HepG2 (cell line): ENCODE measurements at regions not wholly inside any gene's neighbourhood (a gene's known extent, or its start where the extent isn't known, plus 50 kb on each side); places are given as distances from the start of the nearest gene placed in this dataset.

ENCODE experiments used
- ATAC-seq: fragments of 200-7000 bp; cut with Tn5 transposase; 3 replicates; pipeline ENCODE4 v1.9.1; 2020; ENCODE audit warnings: mild to moderate bottlenecking, moderate library complexity
- BruUV-seq: library from RNA; stranded (reverse); fragments of 400-500 nt; replicated peaks from 2 replicates; lab custom pipeline; 2021; lab: Mats Ljungman, UMichigan
- CTCF ChIA-PET: fragments of 300-600 bp; formaldehyde crosslinking; extraction: SDS; loops from one replicate; lab custom pipeline; 2021; ENCODE audit warnings: low total read pairs, inconsistent platforms, low intra/inter-chr PET ratio; lab: Yijun Ruan, JAX
- POLR2A ChIA-PET: fragments of 350-600 bp; sonication (Branson Sonifier 250); formaldehyde crosslinking; loops from one replicate; lab custom pipeline; 2020; ENCODE audit warnings: antibody characterized with exemption, inconsistent platforms; lab: Yijun Ruan, JAX
- DNase-seq: peaks from one replicate; pipeline ENCODE4 v3.0.0-alpha.2; 2015; ENCODE audit warnings: low spot score
- FAIRE-seq: peaks from 3 replicates; lab custom pipeline; 2011; peaks lifted over from hg19 to GRCh38; lab: Jason Lieb, UNC
- H2AFZ ChIP-seq: one replicate; pipeline ENCODE4 v1.6.1; 2011; ENCODE audit warnings: low read length, inconsistent platforms
- H3K27ac ChIP-seq: fragments of 300-600 bp; 3 replicates; pipeline ENCODE4 v1.8.0; 2011; ENCODE audit warnings: mixed run types, mild to moderate bottlenecking, mixed read lengths, low read length, inconsistent platforms; ENCODE audit not compliant: insufficient read depth; ENCODE audit errors: extremely low read length
- H3K27me3 ChIP-seq, 2 experiments: fragments of 200-600 bp in 1 of 2; 2 replicates in 1 of 2; 3 replicates in 1 of 2; pipeline versions ENCODE4 v1.6.0 to v1.8.0; 2011; ENCODE audit warnings: low read length in 2 of 2, mild to moderate bottlenecking in 2 of 2, moderate library complexity in 2 of 2, inconsistent platforms in 1 of 2; ENCODE audit not compliant: insufficient read depth in 2 of 2, control insufficient read depth in 1 of 2
- H3K36me3 ChIP-seq, 2 experiments: fragments of 200-600 bp in 1 of 2; replicated peaks in 1 of 2; 2 replicates in 1 of 2; 3 replicates in 1 of 2; pipeline versions ENCODE4 v1.5.1 to v1.8.0; 2011; ENCODE audit warnings: low read length in 2 of 2, inconsistent platforms in 1 of 2; ENCODE audit not compliant: insufficient read depth in 2 of 2, control insufficient read depth in 1 of 2
- H3K4me1 ChIP-seq: 2 replicates; pipeline ENCODE4 v1.5.1; 2012; ENCODE audit warnings: low read length, inconsistent platforms; ENCODE audit not compliant: insufficient read depth
- H3K4me2 ChIP-seq: 2 replicates; pipeline ENCODE4 v1.6.0; 2011; ENCODE audit warnings: low read depth, low read length, inconsistent platforms
- H3K4me3 ChIP-seq, 3 experiments: fragments of 200-600 bp in 1 of 3; sonication (generic), shearing (Covaris generic) in 1 of 3; replicated peaks in 1 of 3; 2 replicates each; pipeline ENCODE4 v1.5.1; 2011 to 2016; ENCODE audit warnings: low read length in 3 of 3, inconsistent platforms in 2 of 3, low read depth in 2 of 3, mild to moderate bottlenecking in 2 of 3, control low read depth in 1 of 3, mixed read lengths in 1 of 3; ENCODE audit not compliant: insufficient read depth in 1 of 3
- H3K79me2 ChIP-seq: one replicate; pipeline ENCODE4 v1.6.1; 2011; ENCODE audit warnings: low read length, inconsistent platforms; ENCODE audit not compliant: insufficient read depth
- H3K9ac ChIP-seq: 2 replicates; pipeline ENCODE4 v1.6.0; 2011; ENCODE audit warnings: mild to moderate bottlenecking, low read depth, low read length, inconsistent platforms; ENCODE audit not compliant: insufficient read depth
- H3K9me3 ChIP-seq: 2 replicates; pipeline ENCODE4 v1.5.1; 2012; ENCODE audit warnings: mild to moderate bottlenecking, low read length
- H4K20me1 ChIP-seq: 2 replicates; pipeline ENCODE4 v1.6.0; 2011; ENCODE audit warnings: inconsistent platforms, mild to moderate bottlenecking, low read length, moderate library complexity; ENCODE audit not compliant: insufficient read depth
- ARID3A ChIP-seq: IDR thresholded peaks from 2 replicates; pipeline ENCODE4 v1.6.1; 2012; ENCODE audit warnings: low read depth, low read length, improper control_type of control experiment
- CENPX ChIP-seq: sonication (generic); formaldehyde crosslinking; IDR thresholded peaks from 2 replicates; pipeline ENCODE4 v1.9.0; 2021; ENCODE audit warnings: mild to moderate bottlenecking, missing genetic modification reagents, moderate library complexity
- DMTF1 ChIP-seq: sonication (generic); formaldehyde crosslinking; IDR thresholded peaks from 2 replicates; pipeline ENCODE4 v1.4.0; 2020; ENCODE audit warnings: mild to moderate bottlenecking, missing genetic modification reagents
- GABPA ChIP-seq, 2 experiments: IDR thresholded peaks; 2 replicates each; pipeline ENCODE4 v1.6.1; 2011 to 2016; ENCODE audit warnings: low read depth in 2 of 2, low read length in 1 of 2, missing biosample characterization in 1 of 2, missing genetic modification characterization in 1 of 2
- GATAD2A ChIP-seq: IDR thresholded peaks from 2 replicates; pipeline ENCODE4 v1.6.1; 2016
- GPBP1L1 ChIP-seq: sonication (generic); formaldehyde crosslinking; IDR thresholded peaks from 2 replicates; pipeline ENCODE4 v1.5.0; 2020; ENCODE audit warnings: mild to moderate bottlenecking, missing genetic modification reagents
- GTF2F1 ChIP-seq: fragments of 150-350 bp; IDR thresholded peaks from 2 replicates; pipeline ENCODE4 v1.6.1; 2014; ENCODE audit warnings: low read length
- KDM6A ChIP-seq: IDR thresholded peaks from 2 replicates; pipeline ENCODE4 v1.6.1; 2016; ENCODE audit warnings: low read depth
- KLF11 ChIP-seq: IDR thresholded peaks from 2 replicates; pipeline ENCODE4 v1.6.1; 2016; ENCODE audit warnings: missing compliant biosample characterization
- MBD4 ChIP-seq: IDR thresholded peaks from 2 replicates; pipeline ENCODE4 v1.6.1; 2012; ENCODE audit warnings: low read length, inconsistent platforms, borderline replicate concordance
- PRMT3 ChIP-seq: sonication (generic); formaldehyde crosslinking; IDR thresholded peaks from 2 replicates; pipeline ENCODE4 v1.8.1; 2022; ENCODE audit warnings: low read depth, mild to moderate bottlenecking, moderate library complexity, missing genetic modification reagents, borderline replicate concordance
- RFX5 ChIP-seq: IDR thresholded peaks from 2 replicates; pipeline ENCODE4 v1.6.1; 2011; ENCODE audit warnings: low read depth, low read length, improper control_type of control experiment
- SATB2 ChIP-seq: sonication (generic); formaldehyde crosslinking; IDR thresholded peaks from 2 replicates; pipeline ENCODE4 v1.5.0; 2020; ENCODE audit warnings: missing genetic modification reagents
- SMARCE1 ChIP-seq: fragments of 450-650 bp; IDR thresholded peaks from 2 replicates; pipeline ENCODE4 v1.6.1; 2017; ENCODE audit warnings: borderline replicate concordance
- TEAD2 ChIP-seq: sonication (generic); formaldehyde crosslinking; IDR thresholded peaks from 2 replicates; pipeline ENCODE4 v1.9.0; 2021; ENCODE audit warnings: missing genetic modification reagents
- ZFAT ChIP-seq: sonication (generic); formaldehyde crosslinking; conservative IDR thresholded peaks from 2 replicates; pipeline ENCODE4 v1.8.1; 2023; ENCODE audit warnings: missing genetic modification reagents, inconsistent platforms
- ZNF143 ChIP-seq: sonication (generic); formaldehyde crosslinking; IDR thresholded peaks from 2 replicates; pipeline ENCODE4 v1.4.0; 2020; ENCODE audit warnings: missing genetic modification reagents
- ZNF546 ChIP-seq: sonication (generic); formaldehyde crosslinking; conservative IDR thresholded peaks from 2 replicates; pipeline ENCODE4 v1.8.1; 2023; ENCODE audit warnings: mild to moderate bottlenecking, missing genetic modification reagents
- ZNF563 ChIP-seq: sonication (generic); formaldehyde crosslinking; IDR thresholded peaks from 2 replicates; pipeline ENCODE4 v1.8.0; 2022; ENCODE audit warnings: mild to moderate bottlenecking, moderate library complexity, missing genetic modification reagents
- ZNF691 ChIP-seq: sonication (generic); formaldehyde crosslinking; IDR thresholded peaks from 2 replicates; pipeline ENCODE4 v1.4.0; 2020; ENCODE audit warnings: missing genetic modification reagents, low read depth, mild to moderate bottlenecking, borderline replicate concordance
- WGBS: methylation state at CpG from one replicate; pipeline ENCODE4 v1.1.6; 2017; ENCODE audit warnings: low lambda C conversion rate; 5-methylcytosine and 5-hydroxymethylcytosine counted together
- in situ Hi-C: cut with HindIII; loops from 2 replicates; pipeline ENCODE4 v1.10.0; 2017; ENCODE audit warnings: low pct_unique_long_range_greater_than_20kb; ENCODE audit not compliant: extremely low pct_ligation_motif_present
- intact Hi-C: fragments of 100-400 bp; cut with micrococcal nuclease; formaldehyde crosslinking; loops from one replicate; pipeline ENCODE4 v1.10.0; 2022; ENCODE audit not compliant: unreplicated experiment

GRCh38 chr15:21271566-21271965, 168.7 kb downstream of the POTEB3 start:
- no TSS peak for BruUV-seq
- POLR2A ChIA-PET: no interaction called here
- CTCF ChIA-PET: no interaction called here
- no peak for ATAC-seq
- intact Hi-C loops (no loop called here), in situ Hi-C loops (no loop called here)
- Histone ChIP-seq H3K4me1 (no peaks in the 10 kb centered on the region), H3K9ac (no peak overlapping the region), H3K36me3 (no peaks in the 10 kb centered on the region), H4K20me1 (no peaks in the 10 kb centered on the region), H3K79me2 (no peaks in the 10 kb centered on the region), H3K9me3 (no peaks in the 10 kb centered on the region), H3K4me2 (no peak overlapping the region), H3K27ac (no peak overlapping the region), H3K27me3 (no peaks in the 10 kb centered on the region), H2AFZ (no peak overlapping the region), H3K4me3 (no peak overlapping the region)
- no peak for FAIRE-seq
- no peak for DNase-seq
- 0% methylated on average over 2 of the region's 2 CpGs for WGBS
- no peak for TF ChIP-seq GATAD2A (CRISPR knock-in tag)
- TF ChIP-seq DMTF1: no peak
- no peak for TF ChIP-seq RFX5
- TF ChIP-seq TEAD2 (CRISPR knock-in tag): no peak
- no peak for TF ChIP-seq ZNF563 (CRISPR knock-in tag)
- no peak for TF ChIP-seq MBD4
- no peak for TF ChIP-seq GTF2F1
- TF ChIP-seq ZFAT (CRISPR knock-in tag): no peak
- no peak for TF ChIP-seq ZNF143 (CRISPR knock-in tag)
- TF ChIP-seq GPBP1L1 (CRISPR knock-in tag): no peak
- no peak for TF ChIP-seq PRMT3 (CRISPR knock-in tag)
- TF ChIP-seq CENPX (CRISPR knock-in tag): no peak
- TF ChIP-seq ZNF546 (CRISPR knock-in tag): no peak
- no peak for TF ChIP-seq SMARCE1
- TF ChIP-seq SATB2: no peak
- TF ChIP-seq KDM6A: no peak
- no peak for TF ChIP-seq GABPA (IDR thresholded peaks at IDR 0.05; ENCODE audit: low read depth, low read length)
- no peak for TF ChIP-seq GABPA (CRISPR knock-in tag; IDR thresholded peaks at IDR 0.05; ENCODE audit: low read depth)
- TF ChIP-seq KLF11 (CRISPR knock-in tag): no peak
- no peak for TF ChIP-seq ZNF691 (CRISPR knock-in tag)
- no peak for TF ChIP-seq ARID3A
